Keratinocyte (primary cell): ENCODE measurements at regions not wholly inside any gene's neighbourhood (a gene's known extent, or its start where the extent isn't known, plus 50 kb on each side); places are given as distances from the start of the nearest gene placed in this dataset.

ENCODE experiments used
- DNase-seq: peaks from one replicate; pipeline ENCODE4 v3.0.0-alpha.2; 2011; ENCODE audit warnings: low read depth, missing footprints, low spot score
- FAIRE-seq: peaks from 2 replicates; lab custom pipeline; 2011; peaks lifted over from hg19 to GRCh38; lab: Jason Lieb, UNC
- H2AFZ ChIP-seq: 2 replicates; pipeline ENCODE4 v1.6.0; 2012; ENCODE audit warnings: low read length, control low read depth, inconsistent platforms; ENCODE audit not compliant: control insufficient read depth
- H3K27ac ChIP-seq: 2 replicates; pipeline ENCODE4 v1.5.1; 2011; ENCODE audit warnings: low read length; ENCODE audit not compliant: control insufficient read depth, insufficient read depth
- H3K27me3 ChIP-seq: 3 replicates; pipeline ENCODE4 v1.6.0; 2011; ENCODE audit warnings: low read length; ENCODE audit not compliant: control insufficient read depth, insufficient read depth; ENCODE audit errors: extremely low read depth
- H3K36me3 ChIP-seq, 2 experiments: 2 replicates in 1 of 2; 3 replicates in 1 of 2; pipeline ENCODE4 v1.5.1; 2011; ENCODE audit warnings: low read length in 2 of 2, mild to moderate bottlenecking in 1 of 2; ENCODE audit not compliant: control insufficient read depth in 2 of 2, insufficient read depth in 2 of 2; ENCODE audit errors: extremely low read depth in 1 of 2
- H3K4me1 ChIP-seq: 3 replicates; pipeline ENCODE4 v1.5.1; 2011; ENCODE audit warnings: low read length; ENCODE audit not compliant: control insufficient read depth, insufficient read depth; ENCODE audit errors: extremely low read depth
- H3K4me2 ChIP-seq: 3 replicates; pipeline ENCODE4 v1.6.0; 2011; ENCODE audit warnings: low read depth, low read length; ENCODE audit not compliant: control insufficient read depth, insufficient read depth; ENCODE audit errors: extremely low read depth
- H3K4me3 ChIP-seq, 3 experiments: fragments of 200-600 bp in 1 of 3; sonication (generic) in 1 of 3; 2 replicates in 2 of 3; 3 replicates in 1 of 3; pipeline ENCODE4 v1.5.1; 2011 to 2016; ENCODE audit warnings: low read length in 3 of 3, mild to moderate bottlenecking in 3 of 3, control low read depth in 2 of 3, inconsistent platforms in 1 of 3, low read depth in 1 of 3, mixed read lengths in 1 of 3, mixed run types in 1 of 3, moderate library complexity in 1 of 3; ENCODE audit not compliant: control insufficient read depth in 2 of 3, insufficient read depth in 2 of 3; ENCODE audit errors: extremely low read depth in 1 of 3
- H3K79me2 ChIP-seq: 2 replicates; pipeline ENCODE4 v1.6.0; 2012; ENCODE audit warnings: low read length; ENCODE audit not compliant: control insufficient read depth, insufficient read depth
- H3K9ac ChIP-seq: 3 replicates; pipeline ENCODE4 v1.6.0; 2011; ENCODE audit warnings: low read length; ENCODE audit not compliant: control insufficient read depth, insufficient read depth; ENCODE audit errors: extremely low read depth
- H3K9me1 ChIP-seq: 3 replicates; pipeline ENCODE4 v1.6.0; 2011; ENCODE audit warnings: low read length; ENCODE audit not compliant: control insufficient read depth, insufficient read depth; ENCODE audit errors: extremely low read depth
- H3K9me3 ChIP-seq: 2 replicates; pipeline ENCODE4 v1.5.1; 2012; ENCODE audit warnings: low read depth, low read length; ENCODE audit not compliant: control insufficient read depth
- H4K20me1 ChIP-seq: 3 replicates; pipeline ENCODE4 v1.6.0; 2011; ENCODE audit warnings: low read length; ENCODE audit not compliant: control insufficient read depth, insufficient read depth; ENCODE audit errors: extremely low read depth
- EZH2 ChIP-seq: IDR thresholded peaks from one replicate; pipeline ENCODE4 v1.6.1; 2012; ENCODE audit warnings: inconsistent platforms, mild to moderate bottlenecking, low read length, moderate library complexity
- dilution Hi-C: fragments of 300-500 bp; cut with MboI; formaldehyde crosslinking; loops from one replicate; pipeline ENCODE4 v1.7.0; 2020; ENCODE audit warnings: low sequenced_read_pairs; ENCODE audit not compliant: extremely low pct_ligation_motif_present
- TF ChIP-seq, protein P1 (sequence below), 3 experiments: IDR thresholded peaks in 1 of 3; conservative IDR thresholded peaks in 1 of 3; optimal IDR thresholded peaks in 1 of 3; 2 replicates in 2 of 3; 3 replicates in 1 of 3; pipeline versions ENCODE3 to v1.5.1; 2011; ENCODE audit warnings: low read length in 3 of 3, mild to moderate bottlenecking in 3 of 3, moderate library complexity in 2 of 3, control low read depth in 1 of 3, inconsistent platforms in 1 of 3; ENCODE audit not compliant: insufficient read depth in 2 of 3; ENCODE audit errors: extremely low read depth in 1 of 3

DNA sequence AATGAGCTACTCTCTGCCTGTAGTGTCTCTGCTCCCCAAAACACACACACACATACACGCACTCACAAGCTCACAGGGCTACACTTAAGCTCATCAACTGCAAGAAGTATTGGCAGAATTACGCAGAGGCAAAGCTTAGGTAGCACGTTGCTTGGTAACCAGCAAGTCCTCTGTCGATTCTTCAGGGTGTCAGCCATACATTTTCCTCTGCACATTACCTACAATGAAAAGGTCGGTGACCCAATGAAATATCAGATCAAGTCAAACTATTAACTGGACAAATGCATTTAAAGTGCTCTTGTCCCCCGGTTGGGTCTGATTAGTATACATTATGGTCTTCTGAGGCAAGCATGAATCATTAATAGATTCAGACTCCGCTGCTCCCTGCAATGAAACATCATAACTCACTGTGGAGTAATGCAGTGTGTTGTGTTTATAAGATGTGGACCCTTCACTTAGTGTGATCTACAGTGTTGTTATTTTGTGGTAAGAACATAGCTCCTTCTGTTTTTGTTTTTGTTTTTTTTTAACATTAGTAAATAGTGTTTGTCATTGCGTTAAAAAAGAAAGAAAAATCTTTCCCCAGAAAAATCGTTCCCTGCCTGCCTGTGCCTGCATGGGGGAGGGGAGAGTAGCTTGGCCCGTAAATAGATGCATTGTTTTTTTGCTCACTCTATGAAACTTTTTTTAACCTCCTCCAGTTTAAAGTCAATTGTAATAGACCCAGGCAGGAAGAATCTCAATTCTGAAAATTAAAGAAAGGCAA lies 325.5 kb downstream of the SFMBT2 start:
- Histone ChIP-seq H3K79me2 (no peaks in the 10 kb centered on the region), H3K4me1 (no peaks in the 10 kb centered on the region), H2AFZ (no peak overlapping the region), H3K36me3 (no peaks in the 10 kb centered on the region), H3K27me3 (peaks cover 3% of the 10 kb centered on the region), H3K27ac (no peak overlapping the region), H3K9ac (no peak overlapping the region), H3K9me3 (no peaks in the 10 kb centered on the region), H3K4me2 (no peak overlapping the region), H4K20me1 (no peaks in the 10 kb centered on the region), H3K9me1 (no peaks in the 10 kb centered on the region), H3K4me3 (no peak overlapping the region)
- TF ChIP-seq, protein P1, sequence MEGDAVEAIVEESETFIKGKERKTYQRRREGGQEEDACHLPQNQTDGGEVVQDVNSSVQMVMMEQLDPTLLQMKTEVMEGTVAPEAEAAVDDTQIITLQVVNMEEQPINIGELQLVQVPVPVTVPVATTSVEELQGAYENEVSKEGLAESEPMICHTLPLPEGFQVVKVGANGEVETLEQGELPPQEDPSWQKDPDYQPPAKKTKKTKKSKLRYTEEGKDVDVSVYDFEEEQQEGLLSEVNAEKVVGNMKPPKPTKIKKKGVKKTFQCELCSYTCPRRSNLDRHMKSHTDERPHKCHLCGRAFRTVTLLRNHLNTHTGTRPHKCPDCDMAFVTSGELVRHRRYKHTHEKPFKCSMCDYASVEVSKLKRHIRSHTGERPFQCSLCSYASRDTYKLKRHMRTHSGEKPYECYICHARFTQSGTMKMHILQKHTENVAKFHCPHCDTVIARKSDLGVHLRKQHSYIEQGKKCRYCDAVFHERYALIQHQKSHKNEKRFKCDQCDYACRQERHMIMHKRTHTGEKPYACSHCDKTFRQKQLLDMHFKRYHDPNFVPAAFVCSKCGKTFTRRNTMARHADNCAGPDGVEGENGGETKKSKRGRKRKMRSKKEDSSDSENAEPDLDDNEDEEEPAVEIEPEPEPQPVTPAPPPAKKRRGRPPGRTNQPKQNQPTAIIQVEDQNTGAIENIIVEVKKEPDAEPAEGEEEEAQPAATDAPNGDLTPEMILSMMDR (optimal IDR thresholded peaks at IDR 0.05 in 1 of 3, IDR thresholded peaks at IDR 0.05 in 1 of 3, conservative IDR thresholded peaks at IDR 0.05 in 1 of 3; ENCODE audit: extremely low read depth in 1 of 3, insufficient read depth in 2 of 3, low read length in 3 of 3): no peak
- TF ChIP-seq EZH2: no peak
- no peak for DNase-seq
- dilution Hi-C loops: no loop called here
- FAIRE-seq: no peak

- FAIRE-seq: no peak
Observed at GRCh38 chr10:7084280-7085005, 326.4 kb downstream of the SFMBT2 start.

More at GRCh38 chr10:7084280-7085005, 326.4 kb downstream of the SFMBT2 start:
- Histone ChIP-seq H3K4me3 (no peak overlapping the region), H3K4me2 (no peak overlapping the region), H2AFZ (no peak overlapping the region), H3K9me3 (no peaks in the 10 kb centered on the region), H4K20me1 (no peaks in the 10 kb centered on the region), H3K4me1 (no peaks in the 10 kb centered on the region), H3K36me3 (no peaks in the 10 kb centered on the region), H3K9ac (no peak overlapping the region), H3K27me3 (peaks cover 3% of the 10 kb centered on the region), H3K27ac (no peak overlapping the region), H3K9me1 (no peaks in the 10 kb centered on the region), H3K79me2 (no peaks in the 10 kb centered on the region)
- TF ChIP-seq, protein P1 (optimal IDR thresholded peaks at IDR 0.05 in 1 of 3, IDR thresholded peaks at IDR 0.05 in 1 of 3, conservative IDR thresholded peaks at IDR 0.05 in 1 of 3; ENCODE audit: extremely low read depth in 1 of 3, insufficient read depth in 2 of 3, low read length in 3 of 3): no peak
- TF ChIP-seq EZH2: no peak
- dilution Hi-C loops: no loop called here
- DNase-seq: no peak
